GM12864 (cell line): ENCODE measurements at regions not wholly inside any gene's neighbourhood (a gene's known extent, or its start where the extent isn't known, plus 50 kb on each side); places are given as distances from the start of the nearest gene placed in this dataset.

ENCODE experiments used
- DNase-seq: peaks from one replicate; pipeline ENCODE4 v3.0.0-alpha.2; 2011; ENCODE audit warnings: low read depth
- H3K4me3 ChIP-seq: 2 replicates; pipeline ENCODE4 v1.5.1; 2011; ENCODE audit warnings: mild to moderate bottlenecking, low read depth, low read length, control low read depth
- TF ChIP-seq, protein P1 (sequence below): IDR thresholded peaks from 2 replicates; pipeline ENCODE4 v1.5.1; 2011; ENCODE audit warnings: low read depth, mild to moderate bottlenecking, moderate library complexity, low read length, control low read depth, inconsistent platforms; ENCODE audit errors: missing control alignments

DNA sequence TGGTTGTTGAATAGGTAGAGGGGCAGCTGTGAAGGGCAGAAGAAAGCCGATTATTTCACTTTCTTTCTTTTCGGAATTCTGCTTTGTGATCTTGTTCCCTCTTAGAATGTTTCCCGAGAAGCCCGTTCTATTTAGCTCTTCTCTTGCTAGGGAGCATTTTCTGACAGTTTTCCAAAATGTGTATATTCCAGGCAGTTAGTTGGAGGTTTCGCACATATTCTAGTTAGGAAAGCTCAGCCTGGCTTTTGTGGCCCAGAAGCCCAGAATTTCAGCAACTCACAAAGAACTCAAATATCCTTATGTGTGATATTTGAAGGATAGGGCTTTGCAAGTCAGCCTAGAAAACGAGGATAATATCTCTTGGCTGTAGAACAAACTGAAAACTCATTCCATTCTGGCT lies 461.0 kb upstream of the C9orf72 start:
- TF ChIP-seq, protein P1, sequence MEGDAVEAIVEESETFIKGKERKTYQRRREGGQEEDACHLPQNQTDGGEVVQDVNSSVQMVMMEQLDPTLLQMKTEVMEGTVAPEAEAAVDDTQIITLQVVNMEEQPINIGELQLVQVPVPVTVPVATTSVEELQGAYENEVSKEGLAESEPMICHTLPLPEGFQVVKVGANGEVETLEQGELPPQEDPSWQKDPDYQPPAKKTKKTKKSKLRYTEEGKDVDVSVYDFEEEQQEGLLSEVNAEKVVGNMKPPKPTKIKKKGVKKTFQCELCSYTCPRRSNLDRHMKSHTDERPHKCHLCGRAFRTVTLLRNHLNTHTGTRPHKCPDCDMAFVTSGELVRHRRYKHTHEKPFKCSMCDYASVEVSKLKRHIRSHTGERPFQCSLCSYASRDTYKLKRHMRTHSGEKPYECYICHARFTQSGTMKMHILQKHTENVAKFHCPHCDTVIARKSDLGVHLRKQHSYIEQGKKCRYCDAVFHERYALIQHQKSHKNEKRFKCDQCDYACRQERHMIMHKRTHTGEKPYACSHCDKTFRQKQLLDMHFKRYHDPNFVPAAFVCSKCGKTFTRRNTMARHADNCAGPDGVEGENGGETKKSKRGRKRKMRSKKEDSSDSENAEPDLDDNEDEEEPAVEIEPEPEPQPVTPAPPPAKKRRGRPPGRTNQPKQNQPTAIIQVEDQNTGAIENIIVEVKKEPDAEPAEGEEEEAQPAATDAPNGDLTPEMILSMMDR: no peak
- DNase-seq: no peak
- H3K4me3 ChIP-seq: no peak overlapping the region

DNA sequence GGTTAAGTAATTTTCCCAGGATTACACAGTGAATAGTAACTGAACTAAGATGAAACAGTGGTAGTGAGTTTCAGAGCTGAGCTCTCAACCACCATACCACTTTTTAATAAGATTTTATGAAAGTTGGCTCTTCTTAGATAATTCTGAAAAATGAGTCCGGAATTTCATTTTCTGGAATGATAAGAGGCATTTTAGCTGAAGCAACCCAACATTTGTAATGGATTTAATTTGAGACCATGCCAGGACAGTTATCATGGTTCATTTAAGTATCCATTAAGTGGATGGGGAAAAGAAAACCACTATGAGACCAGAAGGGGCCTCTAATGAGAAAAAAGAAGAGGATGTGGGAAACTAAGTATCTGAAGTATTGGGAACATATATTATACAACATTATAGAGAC lies 464.7 kb upstream of the C9orf72 start:
- no peak for DNase-seq
- no peak overlapping the region for H3K4me3 ChIP-seq
- TF ChIP-seq, protein P1: no peak

DNA sequence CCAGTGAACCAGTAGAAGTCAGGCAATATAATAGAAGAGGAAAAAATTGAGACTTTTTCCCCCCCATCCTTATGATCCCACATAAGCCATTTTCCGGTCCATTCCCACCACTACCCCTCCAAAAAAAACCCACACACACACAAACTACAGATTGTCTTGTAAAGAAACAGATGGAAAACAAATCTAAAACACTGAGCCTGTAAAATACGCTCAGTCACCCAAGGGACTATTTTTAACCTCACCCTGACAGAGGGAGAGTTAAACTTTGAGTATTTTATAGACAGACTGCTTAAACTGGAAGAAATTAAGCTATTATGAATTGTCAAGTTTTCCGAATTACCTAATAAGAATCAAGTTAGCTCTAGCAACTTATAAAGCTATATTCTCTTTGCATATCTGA lies 471.8 kb upstream of the C9orf72 start:
- TF ChIP-seq, protein P1: no peak
- DNase-seq: no peak
- H3K4me3 ChIP-seq: no peak overlapping the region

- H3K4me3 ChIP-seq: no peak overlapping the region
- no peak for DNase-seq
- TF ChIP-seq, protein P1: no peak
Measured at GRCh38 chr9:28050046-28050445, 476.8 kb upstream of the C9orf72 start.

- DNase-seq: no peak
- TF ChIP-seq, protein P1: no peak
- H3K4me3 ChIP-seq: no peak overlapping the region
Measured at GRCh38 chr9:28050941-28051340, 477.7 kb upstream of the C9orf72 start.

DNA sequence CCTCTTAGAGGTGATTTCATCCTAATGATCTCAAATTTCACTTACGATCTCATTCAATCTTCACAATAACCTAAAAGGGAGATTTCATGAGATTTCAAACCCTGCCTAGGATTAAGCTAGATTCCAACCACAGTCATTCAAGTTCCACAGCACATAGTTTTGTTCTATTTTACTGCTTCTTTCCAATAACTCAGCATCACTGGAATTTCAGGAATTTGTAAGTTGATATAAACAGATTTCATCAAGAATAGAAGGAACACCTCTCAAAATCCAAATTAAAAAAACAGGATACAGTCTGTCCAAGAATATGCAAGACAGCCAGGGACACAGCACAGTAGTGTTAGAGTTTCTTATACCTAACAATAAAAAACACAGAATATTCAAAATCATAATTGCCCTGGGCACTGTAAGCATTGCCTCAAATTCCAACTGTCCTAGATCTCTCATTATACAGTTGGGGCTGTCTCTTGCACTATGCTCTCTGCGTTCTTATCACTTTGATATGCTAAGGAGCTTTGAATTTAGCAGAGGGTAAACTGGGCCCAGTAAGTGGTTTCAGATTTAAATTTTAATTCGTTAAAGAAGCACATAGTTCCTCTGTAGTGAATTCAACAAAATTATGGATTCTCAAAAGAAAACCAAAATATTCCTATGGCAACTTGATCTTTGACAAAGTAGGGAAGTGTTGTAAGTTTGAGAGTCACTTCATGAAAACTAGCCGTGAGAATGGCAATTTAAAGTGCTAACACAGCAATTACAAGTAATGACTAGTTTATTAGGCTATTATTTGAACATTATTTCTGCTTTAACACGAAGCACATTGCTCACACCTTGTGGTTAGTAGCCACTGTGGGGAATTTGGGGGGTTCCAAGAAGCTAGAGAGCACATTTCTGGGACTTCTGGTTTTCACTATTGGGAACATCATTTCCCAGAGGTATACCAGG lies 478.6 kb upstream of the C9orf72 start:
- no peak for DNase-seq
- TF ChIP-seq, protein P1: no peak
- no peak overlapping the region for H3K4me3 ChIP-seq
